GM04504 (cell line): ENCODE measurements at regions not wholly inside any gene's neighbourhood (a gene's known extent, or its start where the extent isn't known, plus 50 kb on each side); places are given as distances from the start of the nearest gene placed in this dataset.

Source experiments
- DNase-seq: peaks from one replicate; pipeline ENCODE4 v3.0.0-alpha.2; 2012; ENCODE audit warnings: low read depth

DNA sequence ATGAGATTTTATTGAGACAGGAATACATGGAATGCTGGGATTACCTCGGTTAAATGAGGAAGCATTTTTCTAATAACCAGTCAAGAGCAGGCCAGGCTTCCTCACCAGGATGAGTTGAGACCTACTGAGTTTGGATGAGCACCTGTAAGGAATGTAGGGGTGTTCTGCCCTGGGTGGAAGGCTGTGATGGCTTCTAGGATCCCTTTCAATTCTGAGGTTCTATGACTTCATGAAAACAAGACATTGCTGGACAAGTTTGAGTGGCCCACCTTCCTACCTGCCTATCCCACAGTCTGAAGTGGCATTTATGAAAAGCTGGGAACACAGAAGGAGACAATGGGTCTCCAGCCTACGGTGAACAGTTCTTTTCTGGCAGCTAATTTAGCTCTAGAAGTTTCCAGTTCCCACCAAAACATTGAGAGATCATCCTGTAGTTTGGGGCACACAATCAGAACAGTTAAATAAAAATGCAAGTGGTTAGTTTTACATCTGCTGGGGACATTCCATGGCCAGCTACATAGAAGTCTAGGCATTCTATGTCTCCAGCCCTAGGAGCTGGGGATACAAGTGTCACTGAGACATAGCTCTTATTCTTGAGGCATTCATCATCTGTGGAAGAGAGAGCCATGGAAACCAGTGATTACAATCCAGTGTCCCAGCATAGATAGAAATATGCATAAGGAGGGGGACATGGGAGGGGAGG, 51.3 kb upstream of the TSPAN2 start:
- DNase-seq = no peak

DNA sequence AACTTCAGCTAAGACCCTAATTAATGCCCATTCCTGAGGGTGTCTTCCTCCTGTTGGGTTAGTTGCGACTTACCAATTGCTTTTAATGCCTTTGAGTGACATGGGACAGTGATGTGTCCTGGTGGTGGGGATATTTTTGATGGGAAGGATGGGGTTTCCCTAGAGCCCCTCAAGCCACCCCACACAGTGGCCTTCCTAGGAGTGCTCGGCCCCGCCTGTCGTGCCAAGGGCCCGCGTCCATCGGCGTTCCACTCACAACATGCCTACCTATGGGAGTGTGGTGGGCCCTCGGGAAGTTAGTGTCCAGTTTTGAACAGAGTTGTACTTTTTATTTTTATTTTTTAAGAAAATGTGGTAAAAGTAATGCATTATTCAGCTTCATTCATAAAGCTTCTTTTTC, 50.1 kb upstream of the TSPAN2 start:
- no peak for DNase-seq
